Activated CD4-positive, alpha-beta T cell treated with anti-CD3 and anti-CD28 coated beads for 36 hours (primary cell): ENCODE measurements at regions not wholly inside any gene's neighbourhood (a gene's known extent, or its start where the extent isn't known, plus 50 kb on each side); places are given as distances from the start of the nearest gene placed in this dataset.

Experiments used
- ATAC-seq: fragments of 200-7000 bp; cut with Tn5 transposase; one replicate; pipeline ENCODE4 v1.10.0; 2021; ENCODE audit warnings: mild to moderate bottlenecking, moderate library complexity
- CTCF ChIA-PET: fragments of 350-600 bp; sonication (Branson Sonifier 250); formaldehyde crosslinking; loops from one replicate; lab custom pipeline; 2021; ENCODE audit warnings: antibody characterized with exemption; lab: Charles Lee
- POLR2A ChIA-PET: fragments of 350-600 bp; sonication (Branson Sonifier 250); formaldehyde crosslinking; loops from one replicate; lab custom pipeline; 2021; ENCODE audit warnings: antibody characterized with exemption, inconsistent platforms; lab: Charles Lee
- DNase-seq: peaks from one replicate; pipeline ENCODE4 v3.0.0-alpha.2; 2020
- H3K27ac Mint-ChIP-seq: one replicate; pipeline ENCODE4 v1.8.0; 2021; ENCODE audit warnings: mixed read lengths
- H3K27me3 Mint-ChIP-seq: one replicate; pipeline ENCODE4 v1.8.0; 2021; ENCODE audit warnings: mixed read lengths
- H3K36me3 Mint-ChIP-seq: one replicate; pipeline ENCODE4 v1.8.0; 2021; ENCODE audit warnings: low read depth, mixed read lengths
- H3K4me1 Mint-ChIP-seq: one replicate; pipeline ENCODE4 v1.8.0; 2021; ENCODE audit warnings: mixed read lengths
- H3K4me3 Mint-ChIP-seq: one replicate; pipeline ENCODE4 v1.8.0; 2021; ENCODE audit warnings: mild to moderate bottlenecking, moderate library complexity, mixed read lengths
- H3K9me3 Mint-ChIP-seq: one replicate; pipeline ENCODE4 v1.8.0; 2021; ENCODE audit warnings: low read depth, mixed read lengths
- intact Hi-C, 2 experiments: fragments of 100-400 bp; cut with DNase I in 1 of 2; cut with micrococcal nuclease in 1 of 2; formaldehyde crosslinking; loops; one replicate each; pipeline versions ENCODE4 v1.14.2 to v1.15.1; 2022 to 2024; cut with DNase I, micrococcal nuclease

GRCh38 chr21:27224169-27224568 lies 257.3 kb upstream of the ADAMTS5 start:
- ATAC-seq (no peak), DNase-seq (no peak)
- Mint-ChIP-seq H3K4me3 (no peak overlapping the region), H3K27me3 (no peaks in the 10 kb centered on the region), H3K36me3 (no peaks in the 10 kb centered on the region), H3K4me1 (no peaks in the 10 kb centered on the region), H3K9me3 (no peaks in the 10 kb centered on the region), H3K27ac (no peak overlapping the region)
- intact Hi-C loops, result no loop called here
- ChIA-PET POLR2A (no interaction called here), CTCF (interaction anchor here (1.2 kb wide), 1 partner anchor 13 kb away, joined by 3 read pairs; no protein-coding TSS in a partner anchor)

- no peak for DNase-seq
- Mint-ChIP-seq H3K4me1 (no peaks in the 10 kb centered on the region), H3K9me3 (no peaks in the 10 kb centered on the region), H3K27me3 (no peaks in the 10 kb centered on the region), H3K27ac (no peak overlapping the region), H3K36me3 (no peaks in the 10 kb centered on the region), H3K4me3 (no peak overlapping the region)
- POLR2A ChIA-PET, result no interaction called here
- CTCF ChIA-PET, result no interaction called here
- intact Hi-C loops, result no loop called here
- ATAC-seq, result no peak
These were observed 254.2 kb upstream of the ADAMTS5 start for GRCh38 chr21:27221077-27221476.

DNA sequence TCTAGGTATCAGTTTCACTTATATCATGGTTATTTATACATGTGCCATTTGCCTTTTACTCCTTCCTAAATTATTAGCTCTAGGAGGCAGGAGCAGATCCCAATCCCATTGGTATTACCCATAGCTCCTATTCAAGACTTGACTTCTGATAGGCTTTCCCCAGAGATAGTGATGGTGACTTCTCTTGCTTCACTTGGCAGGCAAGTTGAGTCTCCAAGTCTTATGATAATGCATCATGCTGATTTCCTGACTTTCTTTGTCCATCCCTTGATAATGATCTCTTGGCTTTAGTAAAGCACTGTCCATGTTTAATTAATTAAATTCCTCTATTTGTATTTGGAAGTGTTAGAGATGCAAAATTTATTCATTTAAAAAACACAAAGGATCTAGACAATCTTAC lies 253.5 kb upstream of the ADAMTS5 start:
- H3K9me3 Mint-ChIP-seq, result no peaks in the 10 kb centered on the region
- intact Hi-C loops, result no loop called here
- H3K27ac Mint-ChIP-seq, result no peak overlapping the region
- ChIA-PET CTCF (no interaction called here), POLR2A (no interaction called here)
- DNase-seq (no peak), ATAC-seq (no peak)
- no peak overlapping the region for H3K4me3 Mint-ChIP-seq
- H3K27me3 Mint-ChIP-seq, result no peaks in the 10 kb centered on the region
- H3K36me3 Mint-ChIP-seq, result no peaks in the 10 kb centered on the region
- no peaks in the 10 kb centered on the region for H3K4me1 Mint-ChIP-seq

GRCh38 chr21:27219068-27219467 lies 252.2 kb upstream of the ADAMTS5 start:
- intact Hi-C loops, result no loop called here
- Mint-ChIP-seq H3K27me3 (no peaks in the 10 kb centered on the region), H3K36me3 (no peaks in the 10 kb centered on the region), H3K9me3 (no peaks in the 10 kb centered on the region), H3K4me1 (no peaks in the 10 kb centered on the region), H3K4me3 (no peak overlapping the region), H3K27ac (no peak overlapping the region)
- DNase-seq (no peak), ATAC-seq (no peak)
- POLR2A ChIA-PET, result no interaction called here
- CTCF ChIA-PET, result no interaction called here

GRCh38 chr21:27213303-27213702 lies 246.4 kb upstream of the ADAMTS5 start:
- Mint-ChIP-seq H3K27ac (no peak overlapping the region), H3K4me3 (no peak overlapping the region), H3K9me3 (peaks cover 9% of the 10 kb centered on the region), H3K27me3 (no peaks in the 10 kb centered on the region), H3K36me3 (no peaks in the 10 kb centered on the region), H3K4me1 (no peaks in the 10 kb centered on the region)
- no peak for DNase-seq
- CTCF ChIA-PET, result no interaction called here
- POLR2A ChIA-PET, result no interaction called here
- intact Hi-C loops, result no loop called here
- ATAC-seq, result no peak

DNA sequence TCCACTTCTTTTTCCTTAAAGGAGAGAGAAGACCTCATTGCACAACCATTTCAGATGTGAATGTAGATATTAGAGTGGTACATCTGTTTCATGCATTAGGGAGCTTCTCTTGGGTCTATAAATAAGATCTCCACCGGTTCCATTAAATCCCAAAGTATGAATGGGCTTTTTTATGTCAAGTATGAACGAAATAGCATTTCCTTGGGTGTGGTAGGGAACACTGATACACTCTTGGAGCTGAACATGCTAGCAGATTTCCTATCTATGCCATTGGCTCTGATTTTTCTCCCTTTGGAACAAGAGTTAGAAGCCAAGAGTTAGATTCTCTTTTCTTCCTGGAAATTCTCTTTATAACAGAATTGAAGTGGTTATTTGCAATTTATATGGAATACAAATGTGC lies 245.6 kb upstream of the ADAMTS5 start:
- Mint-ChIP-seq H3K9me3 (peaks cover 10% of the 10 kb centered on the region), H3K4me3 (no peak overlapping the region), H3K27me3 (no peaks in the 10 kb centered on the region), H3K4me1 (no peaks in the 10 kb centered on the region), H3K27ac (no peak overlapping the region), H3K36me3 (no peaks in the 10 kb centered on the region)
- CTCF ChIA-PET, result no interaction called here
- intact Hi-C loops, result no loop called here
- DNase-seq (no peak), ATAC-seq (no peak)
- POLR2A ChIA-PET, result no interaction called here

GRCh38 chr21:27209546-27209945 lies 242.7 kb upstream of the ADAMTS5 start:
- H3K36me3 Mint-ChIP-seq, result no peaks in the 10 kb centered on the region
- intact Hi-C loops, result no loop called here
- ChIA-PET CTCF (no interaction called here), POLR2A (no interaction called here)
- no peak overlapping the region for H3K4me3 Mint-ChIP-seq
- ATAC-seq (no peak), DNase-seq (no peak)
- H3K27me3 Mint-ChIP-seq, result no peaks in the 10 kb centered on the region
- no peaks in the 10 kb centered on the region for H3K4me1 Mint-ChIP-seq
- peaks cover 10% of the 10 kb centered on the region for H3K9me3 Mint-ChIP-seq
- no peak overlapping the region for H3K27ac Mint-ChIP-seq

- DNase-seq (no peak), ATAC-seq (no peak)
- ChIA-PET CTCF (no interaction called here), POLR2A (no interaction called here)
- intact Hi-C loops, result no loop called here
- H3K27ac Mint-ChIP-seq, result no peak overlapping the region
- H3K9me3 Mint-ChIP-seq, result peaks cover 8% of the 10 kb centered on the region
- no peaks in the 10 kb centered on the region for H3K4me1 Mint-ChIP-seq
- no peaks in the 10 kb centered on the region for H3K27me3 Mint-ChIP-seq
- no peaks in the 10 kb centered on the region for H3K36me3 Mint-ChIP-seq
- no peak overlapping the region for H3K4me3 Mint-ChIP-seq
These were observed 239.6 kb upstream of the ADAMTS5 start for GRCh38 chr21:27206368-27206982.

GRCh38 chr21:27202301-27202700 lies 235.4 kb upstream of the ADAMTS5 start:
- no peaks in the 10 kb centered on the region for H3K4me1 Mint-ChIP-seq
- peaks cover 10% of the 10 kb centered on the region for H3K9me3 Mint-ChIP-seq
- ATAC-seq (no peak), DNase-seq (no peak)
- POLR2A ChIA-PET, result no interaction called here
- CTCF ChIA-PET, result no interaction called here
- no peak overlapping the region for H3K27ac Mint-ChIP-seq
- no peaks in the 10 kb centered on the region for H3K36me3 Mint-ChIP-seq
- intact Hi-C loops, result no loop called here
- no peak overlapping the region for H3K4me3 Mint-ChIP-seq
- H3K27me3 Mint-ChIP-seq, result no peaks in the 10 kb centered on the region

DNA sequence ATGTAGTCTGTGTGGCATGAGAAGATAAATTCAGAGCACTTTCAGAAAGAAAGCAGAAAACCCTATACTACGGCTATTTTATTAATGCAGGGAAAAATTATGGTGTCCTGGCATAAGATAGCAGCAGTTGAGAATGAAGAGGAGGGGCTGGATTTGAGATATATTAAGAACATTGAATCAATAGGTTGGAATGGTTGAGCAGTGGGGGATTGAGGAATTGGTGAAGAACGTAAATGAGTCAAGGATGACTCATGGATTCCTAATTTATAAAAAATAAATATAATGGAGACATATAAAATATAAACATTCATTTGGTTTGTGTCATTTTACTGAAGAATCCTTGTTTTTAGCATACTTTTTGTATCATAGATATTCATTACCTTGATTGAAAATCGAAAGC lies 234.3 kb upstream of the ADAMTS5 start:
- no peak overlapping the region for H3K4me3 Mint-ChIP-seq
- ATAC-seq (no peak), DNase-seq (no peak)
- H3K27me3 Mint-ChIP-seq, result no peaks in the 10 kb centered on the region
- CTCF ChIA-PET, result no interaction called here
- H3K27ac Mint-ChIP-seq, result no peak overlapping the region
- H3K4me1 Mint-ChIP-seq, result no peaks in the 10 kb centered on the region
- no peaks in the 10 kb centered on the region for H3K36me3 Mint-ChIP-seq
- POLR2A ChIA-PET, result no interaction called here
- intact Hi-C loops, result no loop called here
- H3K9me3 Mint-ChIP-seq, result peaks cover 10% of the 10 kb centered on the region

DNA sequence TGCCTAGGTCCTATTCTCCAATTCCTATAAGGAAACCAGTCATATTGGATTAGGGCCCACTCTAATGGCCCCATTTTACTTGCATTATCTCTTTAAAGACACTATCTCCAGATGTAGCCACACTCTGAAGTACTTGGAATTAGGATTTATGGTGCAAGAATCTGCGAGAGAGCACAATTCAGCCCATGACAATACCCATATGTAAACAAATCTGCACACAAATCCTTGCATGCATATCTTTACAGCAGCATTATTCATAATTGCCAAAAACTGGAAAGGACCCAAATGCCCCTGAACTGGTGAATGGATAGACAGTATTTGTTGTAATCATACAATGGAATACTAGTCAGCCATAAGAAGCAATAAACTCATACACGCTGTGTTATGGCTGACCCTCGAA lies 229.8 kb upstream of the ADAMTS5 start:
- H3K27me3 Mint-ChIP-seq, result no peaks in the 10 kb centered on the region
- no peaks in the 10 kb centered on the region for H3K4me1 Mint-ChIP-seq
- H3K36me3 Mint-ChIP-seq, result no peaks in the 10 kb centered on the region
- POLR2A ChIA-PET, result no interaction called here
- no peak for ATAC-seq
- peaks cover 10% of the 10 kb centered on the region for H3K9me3 Mint-ChIP-seq
- no peak for DNase-seq
- CTCF ChIA-PET, result no interaction called here
- H3K4me3 Mint-ChIP-seq, result no peak overlapping the region
- H3K27ac Mint-ChIP-seq, result no peak overlapping the region
- intact Hi-C loops, result no loop called here

DNA sequence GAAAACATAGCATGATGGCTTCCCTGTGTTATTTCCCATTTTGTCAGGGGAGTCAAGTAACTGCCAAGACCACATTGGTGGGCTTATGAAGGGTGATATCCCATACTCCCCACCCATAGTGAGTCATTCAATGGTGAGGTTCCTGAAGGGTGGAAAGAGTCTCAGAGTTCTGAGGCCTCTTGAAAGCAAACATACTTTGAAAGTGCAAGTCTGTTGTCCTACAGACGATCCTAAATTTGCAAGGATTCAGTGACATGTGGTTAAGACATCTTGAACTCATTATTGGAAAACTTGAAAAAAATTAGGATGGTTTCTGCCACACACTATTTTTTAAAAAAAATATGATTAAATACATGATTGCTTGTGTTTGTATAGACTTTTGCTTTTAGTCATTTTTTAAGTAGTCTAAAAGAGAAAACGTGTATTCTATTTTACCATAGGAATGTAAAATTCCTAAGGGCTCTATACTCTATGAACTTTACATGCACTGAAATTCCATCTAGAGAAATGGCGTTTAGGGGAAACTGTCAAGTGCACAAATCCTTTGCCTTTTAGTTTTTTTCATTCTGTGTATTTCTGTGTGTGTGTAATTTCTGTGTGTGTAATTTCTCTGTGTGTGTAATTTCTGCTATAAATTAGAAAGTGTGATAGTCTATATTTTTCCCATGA lies 225.5 kb upstream of the ADAMTS5 start:
- H3K9me3 Mint-ChIP-seq, result no peaks in the 10 kb centered on the region
- ChIA-PET CTCF (no interaction called here), POLR2A (no interaction called here)
- ATAC-seq, result no peak
- no peaks in the 10 kb centered on the region for H3K27me3 Mint-ChIP-seq
- H3K36me3 Mint-ChIP-seq, result no peaks in the 10 kb centered on the region
- no peak overlapping the region for H3K4me3 Mint-ChIP-seq
- intact Hi-C loops, result no loop called here
- no peaks in the 10 kb centered on the region for H3K4me1 Mint-ChIP-seq
- no peak overlapping the region for H3K27ac Mint-ChIP-seq
- DNase-seq, result no peak
